H9 (cell line): ENCODE measurements at regions not wholly inside any gene's neighbourhood (a gene's known extent, or its start where the extent isn't known, plus 50 kb on each side); places are given as distances from the start of the nearest gene placed in this dataset.

Experiments
- DNase-seq: peaks from one replicate; pipeline ENCODE4 v3.0.0-alpha.2; 2017
- H2AFZ ChIP-seq: one replicate; pipeline ENCODE4 v1.6.1; 2013; ENCODE audit warnings: mild to moderate bottlenecking, low read length, control low read depth, moderate library complexity
- H2AK5ac ChIP-seq: 2 replicates; pipeline ENCODE4 v1.6.1; 2013; ENCODE audit warnings: low read length, control low read depth, mixed read lengths; ENCODE audit not compliant: insufficient read length
- H2BK120ac ChIP-seq: one replicate; pipeline ENCODE4 v1.6.1; 2013; ENCODE audit warnings: low read depth, mild to moderate bottlenecking, low read length, control low read depth, inconsistent platforms; ENCODE audit not compliant: poor library complexity, severe bottlenecking
- H2BK12ac ChIP-seq: 2 replicates; pipeline ENCODE4 v1.6.1; 2013; ENCODE audit warnings: low read length, control low read depth, mixed read lengths, low read depth; ENCODE audit not compliant: insufficient read length
- H2BK15ac ChIP-seq: 2 replicates; pipeline ENCODE4 v1.6.1; 2013; ENCODE audit warnings: low read depth, low read length, control low read depth
- H2BK20ac ChIP-seq: one replicate; pipeline ENCODE4 v1.6.1; 2013; ENCODE audit warnings: low read depth, mild to moderate bottlenecking, low read length, control low read depth, inconsistent platforms; ENCODE audit not compliant: poor library complexity, severe bottlenecking
- H2BK5ac ChIP-seq: 2 replicates; pipeline ENCODE4 v1.6.1; 2013; ENCODE audit warnings: low read length, control low read depth, mixed read lengths; ENCODE audit not compliant: insufficient read length
- H3K14ac ChIP-seq: 2 replicates; pipeline ENCODE4 v1.6.1; 2013; ENCODE audit warnings: low read length, control low read depth; ENCODE audit not compliant: insufficient read depth
- H3K18ac ChIP-seq: 2 replicates; pipeline ENCODE4 v1.6.1; 2013; ENCODE audit warnings: low read depth, mild to moderate bottlenecking, mixed read lengths, low read length, control low read depth; ENCODE audit not compliant: insufficient read length
- H3K23ac ChIP-seq: 2 replicates; pipeline ENCODE4 v1.6.1; 2013; ENCODE audit warnings: low read length, control low read depth, mixed read lengths, low read depth; ENCODE audit not compliant: insufficient read length
- H3K23me2 ChIP-seq: 2 replicates; pipeline ENCODE4 v1.6.1; 2013; ENCODE audit warnings: low read depth, mild to moderate bottlenecking, mixed read lengths, low read length, control low read depth; ENCODE audit not compliant: insufficient read length, poor library complexity, severe bottlenecking
- H3K27ac ChIP-seq: 2 replicates; pipeline ENCODE4 v1.5.1; 2013; ENCODE audit warnings: low read length, control low read depth, mixed read lengths, low read depth; ENCODE audit not compliant: insufficient read length
- H3K27me3 ChIP-seq: 2 replicates; pipeline ENCODE4 v1.6.1; 2013; ENCODE audit warnings: low read length, control low read depth, inconsistent platforms; ENCODE audit not compliant: insufficient read depth
- H3K4ac ChIP-seq: 2 replicates; pipeline ENCODE4 v1.6.1; 2013; ENCODE audit warnings: low read depth, mild to moderate bottlenecking, control low read depth, inconsistent platforms, low read length, moderate library complexity
- H3K4me1 ChIP-seq: 2 replicates; pipeline ENCODE4 v1.6.1; 2013; ENCODE audit warnings: low read length, control low read depth, inconsistent platforms; ENCODE audit not compliant: insufficient read depth
- H3K4me2 ChIP-seq: 2 replicates; pipeline ENCODE4 v1.6.1; 2013; ENCODE audit warnings: low read length, control low read depth, mixed read lengths; ENCODE audit not compliant: insufficient read length, insufficient read depth
- H3K56ac ChIP-seq: 2 replicates; pipeline ENCODE4 v1.6.1; 2013; ENCODE audit warnings: low read depth, mild to moderate bottlenecking, mixed read lengths, low read length, control low read depth; ENCODE audit not compliant: insufficient read length
- H3K79me1 ChIP-seq: 2 replicates; pipeline ENCODE4 v1.6.1; 2013; ENCODE audit warnings: low read depth, mild to moderate bottlenecking, moderate library complexity, low read length, control low read depth, inconsistent platforms; ENCODE audit not compliant: insufficient read depth, poor library complexity, severe bottlenecking
- H3K79me2 ChIP-seq: 2 replicates; pipeline ENCODE4 v1.6.1; 2013; ENCODE audit warnings: low read length, control low read depth, inconsistent platforms; ENCODE audit not compliant: insufficient read depth
- H3K9ac ChIP-seq: 2 replicates; pipeline ENCODE4 v1.6.1; 2013; ENCODE audit warnings: low read length, control low read depth, mixed read lengths; ENCODE audit not compliant: insufficient read length; ENCODE audit errors: extremely low read depth
- H3K9me3 ChIP-seq: one replicate; pipeline ENCODE4 v1.6.1; 2013; ENCODE audit warnings: low read depth, low read length, inconsistent platforms; ENCODE audit not compliant: control insufficient read depth
- H3T11ph ChIP-seq: one replicate; pipeline ENCODE4 v1.6.1; 2013; ENCODE audit warnings: mild to moderate bottlenecking, low read length, control low read depth, inconsistent platforms
- H4K20me1 ChIP-seq: one replicate; pipeline ENCODE4 v1.6.1; 2013; ENCODE audit not compliant: control insufficient read depth, insufficient read length, insufficient read depth
- H4K5ac ChIP-seq: 2 replicates; pipeline ENCODE4 v1.6.1; 2013; ENCODE audit warnings: low read depth, mild to moderate bottlenecking, mixed read lengths, low read length, control low read depth; ENCODE audit not compliant: insufficient read length
- H4K8ac ChIP-seq: replicated peaks from 2 replicates; pipeline ENCODE4 v1.6.1; 2013; ENCODE audit warnings: low read length, control low read depth, mixed read lengths, low read depth; ENCODE audit not compliant: insufficient read length
- H4K91ac ChIP-seq: 2 replicates; pipeline ENCODE4 v1.6.1; 2013; ENCODE audit warnings: low read depth, mild to moderate bottlenecking, moderate library complexity, mixed read lengths, low read length, control low read depth; ENCODE audit not compliant: insufficient read length
- H3K27ac Mint-ChIP-seq, 3 experiments: 2 replicates in 2 of 3; 3 replicates in 1 of 3; pipeline ENCODE4 v1.8.0; 2020 to 2021; ENCODE audit warnings: mixed read lengths in 3 of 3, mild to moderate bottlenecking in 1 of 3, moderate library complexity in 1 of 3
- H3K27me3 Mint-ChIP-seq: 2 replicates; pipeline ENCODE4 v1.8.0; 2021; ENCODE audit warnings: low read depth, mild to moderate bottlenecking, moderate library complexity, mixed read lengths
- H3K36me3 Mint-ChIP-seq, 3 experiments: 2 replicates in 2 of 3; 3 replicates in 1 of 3; pipeline ENCODE4 v1.8.0; 2020 to 2021; ENCODE audit warnings: low read depth in 3 of 3, mixed read lengths in 3 of 3; ENCODE audit not compliant: insufficient read depth in 1 of 3
- H3K4me1 Mint-ChIP-seq, 2 experiments: 2 replicates each; pipeline ENCODE4 v1.8.0; 2020; ENCODE audit warnings: mixed read lengths in 2 of 2
- H3K4me3 Mint-ChIP-seq, 2 experiments: 2 replicates in 1 of 2; 3 replicates in 1 of 2; pipeline ENCODE4 v1.8.0; 2020 to 2021; ENCODE audit warnings: mild to moderate bottlenecking in 2 of 2, mixed read lengths in 2 of 2, moderate library complexity in 1 of 2
- H3K9me3 Mint-ChIP-seq, 2 experiments: 2 replicates in 1 of 2; 3 replicates in 1 of 2; pipeline ENCODE4 v1.8.0; 2020; ENCODE audit warnings: mild to moderate bottlenecking in 2 of 2, mixed read lengths in 2 of 2, moderate library complexity in 1 of 2
- WGBS: extraction: QIAGEN DNeasy Blood & Tissue Kit; methylation state at CpG from one replicate; pipeline ENCODE4 v1.1.7; 2013; ENCODE audit warnings: missing lambda C conversion rate, low lambda C conversion rate, mixed read lengths; ENCODE audit not compliant: insufficient read length; ENCODE audit errors: extremely low coverage; 5-methylcytosine and 5-hydroxymethylcytosine counted together
- TF ChIP-seq, protein P1 (sequence below): fragments of 200-600 bp; sonication (generic); conservative IDR thresholded peaks from 3 replicates; pipeline ENCODE4 v1.8.0; 2021; ENCODE audit warnings: antibody characterized with exemption, mild to moderate bottlenecking

DNA sequence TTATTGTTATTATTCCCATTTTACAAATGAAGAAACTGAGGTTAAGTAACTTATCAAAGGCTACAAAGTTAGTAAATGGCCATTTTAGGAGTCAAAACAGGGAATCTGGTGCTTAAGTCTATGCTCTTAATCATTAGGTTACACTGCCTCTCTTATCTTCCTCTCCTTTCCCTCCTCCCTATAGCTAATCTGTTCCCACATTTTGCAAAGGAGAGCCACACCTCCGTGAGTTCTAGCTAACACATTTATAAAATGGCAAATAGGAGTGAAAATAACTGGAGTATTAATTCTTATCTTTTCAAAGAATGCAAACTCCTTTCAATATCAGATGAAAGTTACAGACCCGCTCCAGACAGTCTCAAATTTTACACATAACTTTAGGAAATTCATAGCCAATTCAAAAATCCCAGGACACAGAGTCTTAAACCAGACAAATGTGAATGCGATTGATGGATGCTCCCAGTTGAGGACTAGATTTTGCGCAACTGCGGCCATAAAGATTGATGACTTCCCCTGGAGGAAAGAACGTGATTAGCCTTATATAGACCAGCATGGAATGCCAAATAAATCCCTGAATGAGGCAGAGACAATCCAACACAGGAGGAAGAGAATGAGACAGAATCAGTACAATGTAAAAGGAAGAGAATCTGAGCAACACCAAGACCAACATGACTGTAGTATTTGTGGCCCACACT, 225.0 kb upstream of the ARID2 start:
- Histone ChIP-seq H2BK5ac (no peak overlapping the region), H3K18ac (no peak overlapping the region), H4K8ac (no peak overlapping the region), H3K4me1 (no peaks in the 10 kb centered on the region), H3K9me3 (no peaks in the 10 kb centered on the region), H4K91ac (no peak overlapping the region), H3K23me2 (no peaks in the 10 kb centered on the region), H2BK120ac (no peak overlapping the region), H2AK5ac (no peak overlapping the region), H3K79me2 (no peaks in the 10 kb centered on the region), H4K5ac (no peak overlapping the region), H3T11ph (no peak overlapping the region), H3K27ac (no peak overlapping the region), H2BK15ac (no peak overlapping the region), H2BK12ac (no peak overlapping the region), H2AFZ (no peak overlapping the region), H3K14ac (no peak overlapping the region), H3K23ac (no peak overlapping the region), H3K27me3 (no peaks in the 10 kb centered on the region), H3K56ac (no peak overlapping the region), H3K4me2 (no peak overlapping the region), H3K9ac (no peak overlapping the region), H3K79me1 (no peaks in the 10 kb centered on the region), H2BK20ac (no peak overlapping the region), H4K20me1 (no peaks in the 10 kb centered on the region), H3K4ac (no peak overlapping the region)
- Mint-ChIP-seq H3K4me3 (no peak overlapping the region), H3K27me3 (no peaks in the 10 kb centered on the region; the same call in 1 of the 2 replicates), H3K27ac (no peak overlapping the region), H3K4me1 (no peaks in the 10 kb centered on the region), H3K36me3 (no peaks in the 10 kb centered on the region), H3K9me3 (peaks cover 0 to 5% of the 10 kb centered on the region in 2 experiments; a peak in 2 of 5 replicates)
- DNase-seq: no peak
- TF ChIP-seq, protein P1, sequence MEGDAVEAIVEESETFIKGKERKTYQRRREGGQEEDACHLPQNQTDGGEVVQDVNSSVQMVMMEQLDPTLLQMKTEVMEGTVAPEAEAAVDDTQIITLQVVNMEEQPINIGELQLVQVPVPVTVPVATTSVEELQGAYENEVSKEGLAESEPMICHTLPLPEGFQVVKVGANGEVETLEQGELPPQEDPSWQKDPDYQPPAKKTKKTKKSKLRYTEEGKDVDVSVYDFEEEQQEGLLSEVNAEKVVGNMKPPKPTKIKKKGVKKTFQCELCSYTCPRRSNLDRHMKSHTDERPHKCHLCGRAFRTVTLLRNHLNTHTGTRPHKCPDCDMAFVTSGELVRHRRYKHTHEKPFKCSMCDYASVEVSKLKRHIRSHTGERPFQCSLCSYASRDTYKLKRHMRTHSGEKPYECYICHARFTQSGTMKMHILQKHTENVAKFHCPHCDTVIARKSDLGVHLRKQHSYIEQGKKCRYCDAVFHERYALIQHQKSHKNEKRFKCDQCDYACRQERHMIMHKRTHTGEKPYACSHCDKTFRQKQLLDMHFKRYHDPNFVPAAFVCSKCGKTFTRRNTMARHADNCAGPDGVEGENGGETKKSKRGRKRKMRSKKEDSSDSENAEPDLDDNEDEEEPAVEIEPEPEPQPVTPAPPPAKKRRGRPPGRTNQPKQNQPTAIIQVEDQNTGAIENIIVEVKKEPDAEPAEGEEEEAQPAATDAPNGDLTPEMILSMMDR: no peak
- no CpG with 5 or more reads among the region's 6 CpGs for WGBS
